ENCODE measurements at regions not wholly inside any gene's neighbourhood (a gene's known extent, or its start where the extent isn't known, plus 50 kb on each side); places are given as distances from the start of the nearest gene placed in this dataset.
A peak's percentile ranks its signal among the peaks of the same experiment; 100 is the strongest.

DNA sequence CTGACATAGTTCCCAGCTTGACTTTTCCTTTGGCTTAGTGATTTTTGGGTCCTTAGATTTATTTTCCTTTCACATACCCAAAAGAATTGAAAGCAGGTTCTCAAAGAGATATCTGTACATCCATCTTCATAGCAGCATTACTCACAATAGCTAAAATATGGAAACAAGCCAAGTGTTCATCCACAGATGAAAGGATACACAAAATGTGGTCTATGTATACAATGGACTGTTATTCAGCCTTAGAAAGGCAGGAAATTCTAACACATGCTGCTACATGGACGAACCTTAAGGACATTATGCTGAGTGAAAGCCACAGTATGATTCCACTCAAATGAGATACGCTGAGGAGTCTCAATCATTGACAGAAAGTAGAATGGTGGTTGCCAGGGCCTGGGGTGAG, 171.8 kb downstream of the IGLL1 start:
- no peak for DNase-seq

GRCh38 chr22:23405366-23405851, 174.7 kb downstream of the IGLL1 start:
- no peak for DNase-seq

DNA sequence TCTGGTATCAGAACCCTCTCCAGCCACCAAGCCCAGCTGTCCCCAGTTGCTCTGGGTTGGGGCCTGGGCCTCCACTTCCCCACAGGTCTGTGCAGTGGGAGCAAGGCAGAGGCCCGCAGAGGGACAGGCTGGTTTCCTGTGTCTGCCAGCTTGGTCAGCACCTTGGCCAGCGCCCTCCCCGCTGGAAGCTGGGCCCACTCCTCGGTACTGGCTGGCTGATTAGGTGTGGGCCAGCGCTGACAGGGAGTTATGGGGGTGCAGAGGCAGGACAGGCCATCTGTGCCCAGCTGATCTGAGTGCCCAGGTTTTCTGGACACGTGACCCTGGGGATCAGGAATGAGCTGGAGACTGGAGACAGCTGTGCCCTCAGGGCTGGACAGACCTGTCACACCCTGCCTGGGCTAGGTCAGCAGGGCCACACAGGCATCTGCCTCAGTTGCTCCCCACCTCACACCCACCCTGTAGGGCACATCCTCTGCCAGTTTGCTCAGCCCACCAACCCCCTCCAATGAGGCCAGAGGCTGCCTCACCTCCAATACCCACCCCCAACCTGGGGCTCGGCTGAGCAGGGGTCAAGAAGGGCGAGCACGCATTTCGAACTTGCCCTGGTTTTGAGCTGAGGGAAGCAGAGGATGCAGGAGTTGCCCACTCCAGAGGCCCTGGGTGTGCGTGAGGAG, 175.3 kb downstream of the IGLL1 start:
- peak; percentile 63 for DNase-seq

DNA sequence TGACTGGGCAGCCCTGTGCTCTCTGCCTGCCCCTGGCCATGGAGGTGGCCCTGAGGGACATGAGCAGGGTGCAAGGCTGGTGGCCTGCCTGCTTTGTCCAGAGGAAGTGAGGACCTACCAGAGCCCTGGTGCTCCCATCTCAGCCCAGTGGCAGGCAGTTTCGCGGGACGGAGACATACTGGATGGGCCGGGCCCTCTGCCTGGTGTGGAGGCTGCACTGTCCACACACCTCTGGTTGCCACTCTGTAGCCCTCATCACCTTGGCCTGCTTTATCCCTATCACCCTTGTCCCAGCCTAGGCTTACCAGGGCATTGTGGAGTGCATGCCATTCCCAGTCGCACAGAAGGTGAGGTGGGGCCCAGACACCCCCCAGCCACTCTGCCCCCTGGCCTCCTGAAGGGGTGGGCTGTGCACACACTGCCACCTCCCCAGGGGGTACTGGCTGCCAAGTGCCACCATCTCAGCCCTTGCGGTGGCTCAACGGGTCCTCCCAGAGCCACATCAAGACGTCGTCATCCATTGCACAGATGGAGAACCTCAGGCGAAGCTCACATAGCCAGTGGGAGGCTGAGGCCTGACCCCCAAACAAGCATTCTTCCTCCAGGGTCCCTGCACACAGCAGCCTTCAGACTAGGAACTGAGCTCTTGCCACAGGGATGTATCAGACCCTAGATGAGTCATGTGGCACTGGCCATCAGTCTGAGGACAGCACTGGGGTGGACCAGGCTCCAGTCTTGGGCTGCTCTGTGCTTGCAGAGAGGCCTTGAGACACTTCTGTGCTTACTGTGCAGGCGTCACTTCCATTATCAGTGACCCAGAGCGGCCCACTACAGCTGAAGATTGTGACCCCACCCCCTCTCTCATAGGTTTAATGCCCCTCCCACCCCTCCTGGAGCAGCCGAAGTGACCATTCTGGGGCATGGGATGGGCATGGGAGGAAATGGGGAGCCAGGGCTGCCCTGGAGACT, 176.1 kb downstream of the IGLL1 start:
- no peak for DNase-seq

- no peak for DNase-seq
Measured at GRCh38 chr22:23403152-23403719, 176.9 kb downstream of the IGLL1 start.

DNA sequence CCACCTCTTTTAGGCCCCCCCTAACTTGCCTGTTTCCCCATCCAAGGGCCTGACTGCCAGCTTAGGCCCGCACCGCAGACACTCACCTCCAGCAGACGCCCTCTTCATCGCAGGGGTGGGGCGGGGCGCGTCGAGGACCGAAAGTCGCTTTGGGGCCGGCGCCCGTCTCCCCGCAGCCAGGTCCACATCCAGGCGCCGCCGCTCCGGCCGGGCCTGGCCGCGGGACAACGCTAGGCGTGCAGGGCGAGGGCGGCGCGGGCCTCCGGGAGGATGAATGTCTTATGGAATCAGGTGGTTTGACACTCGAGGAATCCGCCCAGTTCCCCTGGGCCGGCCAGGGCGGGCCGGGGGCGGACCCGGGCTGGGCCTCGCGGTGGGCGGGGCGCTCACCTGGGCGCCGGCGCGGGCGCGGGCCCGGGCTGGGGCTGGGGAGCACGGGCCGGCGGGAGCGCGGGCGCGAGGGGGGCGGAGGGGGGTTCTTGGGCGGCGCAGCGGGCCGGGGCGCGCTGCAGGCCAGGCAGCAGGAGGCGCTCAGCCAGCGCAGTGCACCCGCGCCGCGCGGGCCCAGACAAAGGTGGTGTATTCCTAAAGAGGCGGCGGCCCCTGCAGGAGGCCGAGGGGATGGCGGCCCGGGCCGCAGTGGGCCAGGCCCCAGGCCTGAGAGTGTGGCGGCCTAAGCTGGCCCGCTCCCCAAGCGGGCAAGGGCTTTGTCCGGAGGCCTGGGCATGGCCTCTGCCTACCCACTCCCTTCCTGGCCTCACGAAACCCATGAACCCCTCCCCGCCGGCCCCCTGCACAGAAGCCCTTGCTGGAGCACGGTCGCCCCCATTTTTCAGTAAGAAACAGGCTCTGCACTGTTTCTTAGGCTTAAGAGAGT, 177.6 kb downstream of the IGLL1 start:
- peak; percentile 74 for DNase-seq

DNA sequence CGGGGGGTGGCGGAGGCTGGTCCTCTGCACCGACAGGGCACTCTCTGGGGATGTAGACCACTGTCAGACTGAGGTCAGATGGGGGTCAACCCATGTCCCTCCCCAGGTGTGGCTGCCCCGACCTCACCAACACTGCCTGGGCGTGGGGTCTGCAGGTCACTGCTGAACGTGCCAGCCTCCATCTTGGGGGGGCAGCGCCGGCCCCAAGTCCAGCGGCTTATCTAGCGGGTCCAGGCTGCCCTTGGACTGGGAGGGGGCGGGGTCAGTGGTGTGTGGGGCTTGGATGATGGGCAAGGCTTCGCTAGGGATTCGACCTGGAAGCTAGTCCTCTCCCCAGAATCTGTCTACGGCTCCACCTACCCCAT, 178.2 kb downstream of the IGLL1 start:
- no peak for DNase-seq

DNA sequence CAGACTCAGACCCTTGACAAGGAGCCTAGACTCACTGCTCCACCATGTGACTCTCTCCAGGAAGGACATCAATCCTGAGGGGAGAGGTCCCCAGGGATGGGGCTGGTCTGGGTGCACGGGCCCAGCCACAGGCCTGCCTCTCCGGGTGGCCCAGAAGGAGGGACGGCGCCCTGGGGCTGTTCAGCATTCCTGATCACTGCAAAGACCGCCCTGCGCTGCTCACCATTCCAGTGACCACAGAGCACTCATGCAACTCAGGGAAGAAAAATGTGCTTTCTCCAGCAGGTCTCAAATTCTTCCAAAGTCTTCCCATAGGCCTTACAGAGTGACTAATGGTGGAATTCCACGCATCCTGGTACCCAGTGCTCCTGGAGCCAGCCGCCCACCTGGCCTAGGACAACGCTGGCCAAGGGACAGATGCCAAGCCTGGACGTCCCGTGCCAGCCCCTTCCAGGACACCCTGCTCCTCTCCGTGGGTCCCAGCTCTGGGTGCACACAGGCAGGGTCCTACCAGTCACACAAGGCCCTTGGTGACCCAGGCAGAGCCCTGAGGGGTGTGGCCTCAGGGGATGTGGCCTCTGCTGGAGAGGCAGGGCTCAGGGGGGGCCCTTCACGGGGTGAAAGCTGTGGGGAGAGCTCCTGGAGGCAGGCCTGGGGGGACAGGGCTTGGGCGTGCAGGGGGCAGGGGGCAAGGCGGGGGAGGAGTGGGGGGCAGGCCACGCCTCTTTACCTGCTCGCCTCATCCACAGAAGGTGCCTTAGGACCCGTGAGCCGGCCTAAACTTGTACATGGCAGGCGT, 178.8 kb downstream of the IGLL1 start:
- no peak for DNase-seq

GRCh38 chr22:23400286-23400981, 179.7 kb downstream of the IGLL1 start:
- DNase-seq = no peak

DNA sequence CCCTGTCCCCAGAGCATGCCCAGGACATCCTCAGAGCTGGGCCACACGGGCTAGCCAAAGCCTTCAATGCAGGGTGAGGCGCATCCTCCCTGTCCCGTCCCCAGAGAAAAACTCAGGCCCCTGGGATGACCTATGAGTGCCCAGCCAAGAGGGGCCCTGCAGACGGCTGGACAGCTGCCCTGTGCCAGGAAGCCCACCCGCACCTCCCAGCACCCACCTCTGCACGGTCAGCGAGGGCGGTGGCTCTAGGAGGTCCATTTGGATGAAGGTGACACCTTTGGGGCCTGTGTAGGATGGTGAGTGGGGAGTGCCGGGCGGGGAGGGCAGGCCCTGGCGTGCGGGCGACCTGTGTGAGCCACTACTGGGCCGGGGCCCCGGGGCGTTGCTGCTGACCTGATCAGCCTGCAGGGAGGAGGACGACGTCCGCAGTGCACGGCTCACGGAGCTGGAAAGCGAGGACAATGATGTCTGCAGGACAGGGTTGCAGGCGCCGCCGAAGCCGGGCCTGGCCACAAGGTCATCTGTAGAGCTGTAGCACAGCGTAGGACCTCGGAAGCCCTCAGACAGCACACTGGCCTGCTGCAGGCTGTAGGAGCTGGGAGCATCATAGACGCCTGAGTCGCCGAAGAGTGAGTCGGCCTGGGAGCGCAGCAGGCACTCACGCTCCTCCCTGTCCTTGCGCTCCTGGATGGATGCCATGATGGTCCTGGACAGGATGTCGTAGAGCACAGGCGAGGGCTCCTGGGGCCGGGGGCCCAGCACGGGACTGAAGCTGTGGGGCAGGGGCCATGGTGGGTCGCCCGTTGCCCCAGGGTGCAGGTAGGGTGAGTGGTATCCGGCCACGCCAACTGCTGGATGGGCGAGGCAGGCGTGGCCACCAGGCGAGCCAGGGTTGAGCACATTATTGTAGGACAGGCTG, 180.5 kb downstream of the IGLL1 start:
- no peak for DNase-seq

- DNase-seq = no peak
Measured at GRCh38 chr22:23398701-23399366, 181.3 kb downstream of the IGLL1 start.

- no peak for DNase-seq
Measured at GRCh38 chr22:23397613-23398567, 182.2 kb downstream of the IGLL1 start.

DNA sequence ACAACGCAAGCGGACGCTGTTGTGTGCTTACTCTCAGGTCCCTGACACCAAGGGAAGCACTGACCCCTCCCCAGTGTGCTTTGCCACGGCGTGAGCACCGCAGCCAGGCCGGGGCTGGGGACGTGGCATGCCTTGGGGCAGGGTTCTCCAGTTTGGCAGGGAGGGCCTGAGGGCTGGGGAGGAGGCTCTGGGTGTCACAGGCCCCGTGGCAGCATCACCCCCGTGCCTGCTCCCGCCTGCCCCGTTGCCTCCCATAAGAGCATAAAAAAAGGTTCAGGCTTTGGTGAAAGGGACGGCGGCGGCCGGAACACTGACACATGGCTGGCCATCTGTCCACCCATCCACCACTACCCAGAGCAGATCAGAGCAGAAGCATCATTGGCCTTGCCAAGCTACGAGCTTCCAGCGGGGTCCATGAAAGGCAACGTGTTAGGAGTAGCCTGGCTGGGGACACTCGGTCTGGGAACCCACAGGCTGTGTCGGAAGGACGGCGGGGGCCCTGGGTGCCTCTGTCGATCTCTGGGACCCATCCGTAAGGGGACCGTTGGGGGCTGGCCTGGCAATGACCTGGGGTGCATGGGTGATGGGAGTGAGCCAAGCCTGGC, 183.0 kb downstream of the IGLL1 start:
- DNase-seq = no peak

GRCh38 chr22:23396362-23397007, 183.6 kb downstream of the IGLL1 start:
- no peak for DNase-seq

- no peak for DNase-seq
Measured at GRCh38 chr22:23395530-23396361, 184.3 kb downstream of the IGLL1 start.
